ENCODE measurements at regions not wholly inside any gene's neighbourhood (a gene's known extent, or its start where the extent isn't known, plus 50 kb on each side); places are given as distances from the start of the nearest gene placed in this dataset.
"Not testable (repeated sequence)": the region's sequence is repeated elsewhere in the genome, so short reads cannot be mapped to it uniquely, and the experiment has no call there.

DNA sequence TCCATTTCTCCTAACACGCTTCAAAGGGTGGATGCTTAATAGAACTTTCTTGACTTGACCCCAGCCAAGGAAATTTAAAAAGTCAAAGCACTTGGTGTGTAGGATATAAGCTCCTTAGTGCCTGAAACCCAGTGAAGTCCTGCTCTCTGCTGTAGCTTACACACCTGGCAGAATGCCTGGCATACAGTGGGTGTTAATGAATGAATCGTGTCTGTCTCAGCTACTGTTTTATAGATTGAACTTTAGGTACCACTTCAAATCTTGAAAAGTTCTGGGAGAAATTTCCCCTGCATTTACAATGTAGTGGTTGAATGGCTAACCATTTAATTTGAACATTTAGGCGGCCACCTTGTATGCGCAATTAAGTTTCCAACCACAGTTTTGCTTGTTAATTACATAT is 70.5 kb upstream of the ZNF217 start:
- 67% methylated on average over 3 of the region's 4 CpGs for WGBS (ENCODE audit: insufficient coverage, low coverage, low lambda C conversion rate, missing lambda C conversion rate)
- TF ChIP-seq, protein P1, sequence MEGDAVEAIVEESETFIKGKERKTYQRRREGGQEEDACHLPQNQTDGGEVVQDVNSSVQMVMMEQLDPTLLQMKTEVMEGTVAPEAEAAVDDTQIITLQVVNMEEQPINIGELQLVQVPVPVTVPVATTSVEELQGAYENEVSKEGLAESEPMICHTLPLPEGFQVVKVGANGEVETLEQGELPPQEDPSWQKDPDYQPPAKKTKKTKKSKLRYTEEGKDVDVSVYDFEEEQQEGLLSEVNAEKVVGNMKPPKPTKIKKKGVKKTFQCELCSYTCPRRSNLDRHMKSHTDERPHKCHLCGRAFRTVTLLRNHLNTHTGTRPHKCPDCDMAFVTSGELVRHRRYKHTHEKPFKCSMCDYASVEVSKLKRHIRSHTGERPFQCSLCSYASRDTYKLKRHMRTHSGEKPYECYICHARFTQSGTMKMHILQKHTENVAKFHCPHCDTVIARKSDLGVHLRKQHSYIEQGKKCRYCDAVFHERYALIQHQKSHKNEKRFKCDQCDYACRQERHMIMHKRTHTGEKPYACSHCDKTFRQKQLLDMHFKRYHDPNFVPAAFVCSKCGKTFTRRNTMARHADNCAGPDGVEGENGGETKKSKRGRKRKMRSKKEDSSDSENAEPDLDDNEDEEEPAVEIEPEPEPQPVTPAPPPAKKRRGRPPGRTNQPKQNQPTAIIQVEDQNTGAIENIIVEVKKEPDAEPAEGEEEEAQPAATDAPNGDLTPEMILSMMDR (IDR thresholded peaks at IDR 0.05), result no peak
- no peak for TF ChIP-seq POLR2A (IDR thresholded peaks at IDR 0.05)
- Histone ChIP-seq H3K36me3 (no peaks in the 10 kb centered on the region), H3K27ac (no peak overlapping the region), H3K4me3 (no peak overlapping the region), H3K27me3 (no peaks in the 10 kb centered on the region), H3K9me3 (no peaks in the 10 kb centered on the region), H3K4me1 (peaks cover 0 to 21% (median 7%) of the 10 kb centered on the region in 4 donors)
- intact Hi-C loops (cut with DNase I), result no loop called here
- no peak for DNase-seq
- ATAC-seq, result no peak

DNA sequence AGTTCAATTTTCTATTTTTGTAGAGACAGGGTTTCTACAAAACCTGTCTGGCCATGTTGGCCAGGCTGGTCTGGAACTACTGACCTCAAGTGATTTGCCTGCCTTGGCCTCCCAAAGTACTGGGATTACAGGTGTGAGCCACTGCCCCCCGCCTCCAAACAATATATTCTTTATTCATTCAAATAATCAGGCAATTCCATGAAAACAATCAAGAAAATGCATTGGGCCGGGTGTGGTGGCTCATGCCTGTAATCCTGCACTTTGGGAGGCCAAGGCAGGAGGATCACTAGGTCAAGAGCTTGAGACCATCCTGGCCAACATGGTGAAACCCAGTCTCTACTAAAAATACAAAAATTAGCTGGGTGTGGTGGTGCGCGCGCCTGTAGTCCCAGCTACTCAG is 69.9 kb upstream of the ZNF217 start:
- H3K9me3 ChIP-seq; H3K4me3 ChIP-seq; H3K27ac ChIP-seq; ATAC-seq; H3K27me3 ChIP-seq; intact Hi-C loops (cut with DNase I); H3K36me3 ChIP-seq; DNase-seq: not testable (repeated sequence)
- 100% methylated on average over 4 of the region's 5 CpGs for WGBS (ENCODE audit: insufficient coverage, low coverage, low lambda C conversion rate, missing lambda C conversion rate)
- peaks cover 0 to 21% (median 7%) of the 10 kb centered on the region in 4 donors for H3K4me1 ChIP-seq

DNA sequence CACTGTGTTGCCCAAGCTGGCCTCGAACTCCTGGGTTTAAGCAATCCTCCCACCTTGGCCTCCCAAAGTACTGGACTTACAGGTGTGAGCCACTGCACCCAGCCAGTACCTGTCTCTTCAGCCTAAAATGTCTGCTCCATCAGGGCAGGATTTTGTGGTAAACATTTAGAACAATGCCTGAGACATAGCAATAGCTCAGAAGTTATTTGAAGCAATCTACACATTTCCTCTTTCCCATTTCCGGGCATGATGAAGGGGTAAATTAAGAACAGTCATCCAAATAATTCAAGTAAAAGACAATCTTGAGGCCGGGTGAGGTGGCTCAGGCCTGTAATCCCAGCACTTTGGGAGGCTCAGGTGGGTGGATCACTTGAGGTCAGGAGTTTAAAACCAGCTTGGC is 69.0 kb upstream of the ZNF217 start:
- H3K36me3 ChIP-seq, result no peaks in the 10 kb centered on the region
- peaks cover 0 to 22% (median 7%) of the 10 kb centered on the region in 4 donors for H3K4me1 ChIP-seq
- no peaks in the 10 kb centered on the region for H3K27me3 ChIP-seq
- intact Hi-C loops (cut with DNase I), result no loop called here
- no peak overlapping the region for H3K27ac ChIP-seq
- H3K9me3 ChIP-seq, result no peaks in the 10 kb centered on the region
- 57% methylated on average over 2 of the region's 3 CpGs for WGBS (ENCODE audit: insufficient coverage, low coverage, low lambda C conversion rate, missing lambda C conversion rate)
- no peak for TF ChIP-seq POLR2A (IDR thresholded peaks at IDR 0.05)
- TF ChIP-seq, protein P1 (IDR thresholded peaks at IDR 0.05), result no peak
- no peak for DNase-seq
- no peak for ATAC-seq
- no peak overlapping the region for H3K4me3 ChIP-seq

DNA sequence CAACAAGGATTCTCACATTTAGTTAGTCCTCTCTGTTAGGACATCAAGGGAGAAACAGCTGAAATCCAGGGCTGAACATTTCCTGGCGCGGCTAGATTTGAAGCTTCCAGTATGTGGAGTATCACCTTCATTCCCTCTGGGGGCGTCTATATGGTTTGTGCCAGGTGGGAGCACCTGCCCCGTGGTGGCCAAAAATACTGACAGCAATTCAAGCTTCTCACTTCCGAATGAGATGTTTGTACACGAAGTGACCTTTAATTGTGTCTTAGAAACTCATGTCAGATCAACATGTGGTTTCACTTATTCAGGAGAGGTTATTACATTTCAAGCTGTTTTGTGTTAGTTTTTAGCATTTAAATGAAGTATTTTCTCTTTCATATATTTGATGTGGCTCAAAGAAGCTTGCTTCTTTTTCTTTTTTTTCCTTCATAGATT is 67.3 kb upstream of the ZNF217 start:
- H3K36me3 ChIP-seq, result no peaks in the 10 kb centered on the region
- DNase-seq, result no peak
- TF ChIP-seq, protein P1 (IDR thresholded peaks at IDR 0.05), result no peak
- TF ChIP-seq POLR2A (IDR thresholded peaks at IDR 0.05), result no peak
- no peaks in the 10 kb centered on the region for H3K27me3 ChIP-seq
- ATAC-seq, result no peak
- no peak overlapping the region for H3K4me3 ChIP-seq
- H3K4me1 ChIP-seq, result peaks cover 0 to 38% (median 12%) of the 10 kb centered on the region in 4 donors
- intact Hi-C loops (cut with DNase I), result no loop called here
- H3K9me3 ChIP-seq, result no peaks in the 10 kb centered on the region
- H3K27ac ChIP-seq, result peak overlapping the region; percentile 36 to 48 (median 36)
- WGBS (ENCODE audit: insufficient coverage, low coverage, low lambda C conversion rate, missing lambda C conversion rate), result 56% methylated on average over 6 of the region's 6 CpGs

DNA sequence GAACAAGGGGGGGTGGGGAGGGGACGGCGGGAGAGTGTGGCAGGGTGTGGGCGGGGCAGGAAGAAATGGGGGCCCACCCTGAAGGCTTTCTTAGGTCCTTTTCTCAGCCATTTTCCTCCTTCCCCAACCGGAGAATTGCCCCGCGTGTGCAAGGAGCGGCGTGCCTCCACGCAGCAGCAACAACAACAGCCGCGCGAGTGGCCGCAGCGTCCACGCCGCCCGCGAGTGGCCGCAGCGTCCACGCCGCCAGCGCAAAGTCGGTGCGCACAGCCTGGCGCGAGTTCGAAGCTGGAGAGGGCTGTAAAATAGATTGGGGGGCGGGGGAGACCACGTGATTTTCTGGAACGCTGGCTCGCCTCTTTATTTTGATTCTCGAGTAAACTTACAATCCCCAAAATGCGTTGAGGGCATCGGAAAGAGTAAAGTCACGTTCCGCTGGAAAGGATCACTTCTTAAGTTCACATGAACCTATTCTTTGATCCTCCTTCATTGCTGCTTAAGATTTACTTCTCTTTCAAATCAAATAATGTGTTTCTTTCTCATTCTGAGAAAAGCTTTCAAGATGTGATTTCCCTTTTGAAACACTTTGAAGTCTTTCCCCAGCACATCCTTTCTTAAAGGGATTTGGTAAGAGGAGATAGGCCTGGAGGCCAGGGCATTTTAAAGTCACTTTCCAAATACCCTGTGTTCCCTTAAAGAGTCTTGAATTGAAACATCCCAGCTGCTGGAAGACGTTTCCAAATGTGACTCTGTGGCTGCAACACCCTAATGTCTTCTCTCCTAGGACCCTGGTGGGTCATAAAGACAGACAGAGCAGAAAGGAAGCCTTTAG is 66.7 kb upstream of the ZNF217 start:
- no peak for DNase-seq
- H3K4me3 ChIP-seq, result peak overlapping the region; percentile 23 to 47 (median 43)
- H3K27ac ChIP-seq, result peak overlapping the region; percentile 36 to 48 (median 36)
- H3K4me1 ChIP-seq, result peaks cover 0 to 40% (median 13%) of the 10 kb centered on the region in 4 donors
- H3K27me3 ChIP-seq, result no peaks in the 10 kb centered on the region
- WGBS (ENCODE audit: insufficient coverage, low coverage, low lambda C conversion rate, missing lambda C conversion rate), result 14% methylated on average over 24 of the region's 38 CpGs
- peak; percentile 14 to 55 (median 42) for ATAC-seq
- H3K36me3 ChIP-seq, result no peaks in the 10 kb centered on the region
- TF ChIP-seq, protein P1 (IDR thresholded peaks at IDR 0.05), result no peak
- TF ChIP-seq POLR2A (IDR thresholded peaks at IDR 0.05), result no peak
- intact Hi-C loops (cut with DNase I), result no loop called here
- no peaks in the 10 kb centered on the region for H3K9me3 ChIP-seq

Data from right lobe of liver (tissue), 6 donors.